NB4 (cell line): ENCODE measurements at regions not wholly inside any gene's neighbourhood (a gene's known extent, or its start where the extent isn't known, plus 50 kb on each side); places are given as distances from the start of the nearest gene placed in this dataset.

Experiments used
- DNase-seq: peaks from one replicate; pipeline ENCODE4 v3.0.0; 2010; ENCODE audit warnings: low read depth
- H3K4me3 ChIP-seq: one replicate; pipeline ENCODE4 v1.5.1; 2011; ENCODE audit warnings: mild to moderate bottlenecking, low read depth, low read length, moderate library complexity
- CTCF ChIP-seq: IDR thresholded peaks from one replicate; pipeline ENCODE4 v1.5.1; 2012; ENCODE audit warnings: low read depth, low read length
- MAX ChIP-seq: IDR thresholded peaks from 2 replicates; pipeline ENCODE4 v1.6.1; 2011; ENCODE audit warnings: low read depth, low read length
- MYC ChIP-seq: IDR thresholded peaks from 2 replicates; pipeline ENCODE4 v1.6.1; 2011; ENCODE audit warnings: low read depth, low read length
- POLR2A ChIP-seq: IDR thresholded peaks from 2 replicates; pipeline ENCODE4 v1.6.1; 2011; ENCODE audit warnings: mild to moderate bottlenecking; ENCODE audit not compliant: insufficient read length; ENCODE audit errors: extremely low read depth

- TF ChIP-seq POLR2A (no peak), MYC (no peak), CTCF (no peak), MAX (no peak)
- no peak for DNase-seq
- H3K4me3 ChIP-seq: no peak overlapping the region
These were observed 287.2 kb upstream of the HS3ST1 start for GRCh38 chr4:11715753-11716521.

- DNase-seq: no peak
These were observed 281.9 kb upstream of the HS3ST1 start for GRCh38 chr4:11710453-11711093.

GRCh38 chr4:11704186-11704830 is 275.6 kb upstream of the HS3ST1 start:
- TF ChIP-seq MYC (no peak), CTCF (no peak), MAX (no peak), POLR2A (no peak)
- H3K4me3 ChIP-seq: no peak overlapping the region
- DNase-seq: no peak

More at GRCh38 chr4:11710453-11711093, 281.9 kb upstream of the HS3ST1 start:
- no peak overlapping the region for H3K4me3 ChIP-seq
- TF ChIP-seq MAX (no peak), MYC (no peak), CTCF (no peak), POLR2A (no peak)

- TF ChIP-seq MYC (no peak), CTCF (no peak), MAX (no peak), POLR2A (no peak)
- no peak overlapping the region for H3K4me3 ChIP-seq
- DNase-seq: no peak
These were observed 274.3 kb upstream of the HS3ST1 start for GRCh38 chr4:11702886-11703557.

GRCh38 chr4:11701966-11702725 is 273.5 kb upstream of the HS3ST1 start:
- TF ChIP-seq MYC (no peak), MAX (no peak), POLR2A (no peak), CTCF (peak; percentile 15)

More at GRCh38 chr4:11701966-11702725, 273.5 kb upstream of the HS3ST1 start:
- DNase-seq: no peak
- no peak overlapping the region for H3K4me3 ChIP-seq
